Progenitor cell of endocrine pancreas (in vitro differentiated cells): ENCODE measurements at regions not wholly inside any gene's neighbourhood (a gene's known extent, or its start where the extent isn't known, plus 50 kb on each side); places are given as distances from the start of the nearest gene placed in this dataset.

Source experiments
- DNase-seq: peaks from one replicate; pipeline ENCODE4 v3.0.0; 2021; ENCODE audit warnings: low spot score; ENCODE audit not compliant: unreplicated experiment
- H3K27ac Mint-ChIP-seq: 2 replicates; pipeline ENCODE4 v1.8.0; 2021; ENCODE audit warnings: mild to moderate bottlenecking, moderate library complexity, mixed read lengths
- H3K27me3 Mint-ChIP-seq: 2 replicates; pipeline ENCODE4 v1.8.0; 2021; ENCODE audit warnings: mixed read lengths
- H3K36me3 Mint-ChIP-seq: 2 replicates; pipeline ENCODE4 v1.8.0; 2022; ENCODE audit warnings: mixed read lengths; ENCODE audit not compliant: insufficient read depth
- H3K4me1 Mint-ChIP-seq: 2 replicates; pipeline ENCODE4 v1.8.0; 2021; ENCODE audit warnings: low read depth, mixed read lengths
- H3K4me3 Mint-ChIP-seq: 2 replicates; pipeline ENCODE4 v1.8.0; 2021; ENCODE audit warnings: low read depth, mild to moderate bottlenecking, moderate library complexity, mixed read lengths
- H3K9me3 Mint-ChIP-seq: 2 replicates; pipeline ENCODE4 v1.8.0; 2021; ENCODE audit warnings: low read depth, mixed read lengths
- TF ChIP-seq, protein P1 (sequence below): fragments of 200-600 bp; sonication (generic); IDR thresholded peaks from one replicate; pipeline ENCODE4 v1.5.0; 2021; ENCODE audit warnings: antibody characterized with exemption, mild to moderate bottlenecking; ENCODE audit not compliant: unreplicated experiment

DNA sequence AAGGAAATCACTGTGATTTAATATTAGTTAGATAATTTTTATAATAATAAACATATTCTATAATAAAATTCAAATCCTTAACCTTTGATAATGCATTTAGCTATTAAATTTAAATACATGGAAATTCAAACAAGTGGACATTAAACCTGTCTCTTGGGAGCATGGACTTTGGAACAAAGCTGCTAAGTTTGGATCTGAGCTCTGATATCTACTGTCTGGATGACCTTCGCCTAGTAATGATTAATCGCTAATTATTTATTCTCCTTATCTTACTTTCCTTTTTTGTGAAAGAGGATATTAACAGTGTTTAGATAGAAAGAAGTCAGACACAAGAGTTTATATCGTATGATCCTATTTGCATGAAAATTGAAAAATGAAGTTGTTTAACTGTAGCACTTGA is 980.9 kb downstream of the FSTL5 start:
- Mint-ChIP-seq H3K27me3 (no peaks in the 10 kb centered on the region), H3K4me3 (no peak overlapping the region), H3K36me3 (no peaks in the 10 kb centered on the region), H3K27ac (no peak overlapping the region), H3K4me1 (peaks cover 14% of the 10 kb centered on the region), H3K9me3 (no peaks in the 10 kb centered on the region)
- TF ChIP-seq, protein P1, sequence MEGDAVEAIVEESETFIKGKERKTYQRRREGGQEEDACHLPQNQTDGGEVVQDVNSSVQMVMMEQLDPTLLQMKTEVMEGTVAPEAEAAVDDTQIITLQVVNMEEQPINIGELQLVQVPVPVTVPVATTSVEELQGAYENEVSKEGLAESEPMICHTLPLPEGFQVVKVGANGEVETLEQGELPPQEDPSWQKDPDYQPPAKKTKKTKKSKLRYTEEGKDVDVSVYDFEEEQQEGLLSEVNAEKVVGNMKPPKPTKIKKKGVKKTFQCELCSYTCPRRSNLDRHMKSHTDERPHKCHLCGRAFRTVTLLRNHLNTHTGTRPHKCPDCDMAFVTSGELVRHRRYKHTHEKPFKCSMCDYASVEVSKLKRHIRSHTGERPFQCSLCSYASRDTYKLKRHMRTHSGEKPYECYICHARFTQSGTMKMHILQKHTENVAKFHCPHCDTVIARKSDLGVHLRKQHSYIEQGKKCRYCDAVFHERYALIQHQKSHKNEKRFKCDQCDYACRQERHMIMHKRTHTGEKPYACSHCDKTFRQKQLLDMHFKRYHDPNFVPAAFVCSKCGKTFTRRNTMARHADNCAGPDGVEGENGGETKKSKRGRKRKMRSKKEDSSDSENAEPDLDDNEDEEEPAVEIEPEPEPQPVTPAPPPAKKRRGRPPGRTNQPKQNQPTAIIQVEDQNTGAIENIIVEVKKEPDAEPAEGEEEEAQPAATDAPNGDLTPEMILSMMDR = no peak
- no peak for DNase-seq

DNA sequence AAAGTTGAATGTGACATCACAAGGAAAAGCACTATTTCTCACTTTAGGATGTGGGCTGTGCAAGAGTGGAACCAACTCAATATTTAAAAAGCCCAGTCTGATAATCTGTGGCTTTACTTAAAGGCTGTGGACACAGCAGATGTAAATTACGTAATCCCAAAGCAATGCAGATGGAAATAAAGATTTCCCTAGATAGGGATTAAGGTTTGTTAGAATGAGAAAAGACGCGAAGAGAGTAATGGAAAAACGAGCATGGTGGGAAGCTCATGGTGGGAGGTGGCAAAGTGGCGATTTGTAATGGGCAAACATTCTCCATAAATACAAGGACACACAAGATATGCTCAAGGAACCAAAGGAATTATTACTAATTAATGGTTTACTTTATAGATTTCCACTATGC is 985.5 kb downstream of the FSTL5 start:
- Mint-ChIP-seq H3K27ac (no peak overlapping the region), H3K27me3 (no peaks in the 10 kb centered on the region), H3K4me3 (no peak overlapping the region), H3K4me1 (peaks cover 2% of the 10 kb centered on the region), H3K36me3 (no peaks in the 10 kb centered on the region), H3K9me3 (no peaks in the 10 kb centered on the region)
- no peak for DNase-seq
- TF ChIP-seq, protein P1 = no peak

DNA sequence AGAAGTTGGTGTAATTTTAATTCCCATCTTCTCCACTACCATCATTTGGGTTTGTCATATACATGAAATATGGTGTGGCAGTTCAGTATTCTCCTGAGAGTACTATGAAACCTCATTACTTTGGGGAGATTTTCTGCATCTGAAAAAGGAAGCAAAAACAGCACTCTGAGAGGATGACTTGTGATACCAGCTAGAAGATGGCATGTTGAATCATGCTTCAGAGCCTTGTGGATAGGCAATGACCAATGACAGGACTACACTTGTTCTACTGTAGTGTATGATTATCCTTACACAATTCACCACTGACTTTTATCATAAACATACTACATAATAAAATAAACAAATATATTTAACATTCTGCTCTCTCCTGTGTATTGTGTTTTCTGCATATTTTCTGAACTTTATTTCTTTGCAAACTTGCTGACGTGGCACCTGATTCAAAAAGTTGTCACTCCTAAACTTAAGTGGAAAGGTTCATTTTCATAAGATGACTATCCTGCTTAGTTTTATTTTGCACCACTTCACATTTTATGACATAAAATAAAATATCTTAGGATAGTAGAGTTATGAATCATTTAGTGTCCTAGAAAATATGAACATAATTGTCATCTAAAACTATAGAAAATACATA is 991.3 kb downstream of the FSTL5 start:
- no peaks in the 10 kb centered on the region for H3K9me3 Mint-ChIP-seq
- H3K27me3 Mint-ChIP-seq = no peaks in the 10 kb centered on the region
- TF ChIP-seq, protein P1 = no peak
- H3K27ac Mint-ChIP-seq = no peak overlapping the region
- no peak for DNase-seq
- no peak overlapping the region for H3K4me3 Mint-ChIP-seq
- H3K36me3 Mint-ChIP-seq = no peaks in the 10 kb centered on the region
- H3K4me1 Mint-ChIP-seq = peaks cover 8% of the 10 kb centered on the region

GRCh38 chr4:161167539-161167938 is 996.3 kb downstream of the FSTL5 start:
- no peak overlapping the region for H3K27ac Mint-ChIP-seq
- no peak overlapping the region for H3K4me3 Mint-ChIP-seq
- no peaks in the 10 kb centered on the region for H3K36me3 Mint-ChIP-seq
- no peaks in the 10 kb centered on the region for H3K9me3 Mint-ChIP-seq
- no peak for DNase-seq
- TF ChIP-seq, protein P1 = no peak
- peaks cover 12% of the 10 kb centered on the region for H3K4me1 Mint-ChIP-seq
- no peaks in the 10 kb centered on the region for H3K27me3 Mint-ChIP-seq

DNA sequence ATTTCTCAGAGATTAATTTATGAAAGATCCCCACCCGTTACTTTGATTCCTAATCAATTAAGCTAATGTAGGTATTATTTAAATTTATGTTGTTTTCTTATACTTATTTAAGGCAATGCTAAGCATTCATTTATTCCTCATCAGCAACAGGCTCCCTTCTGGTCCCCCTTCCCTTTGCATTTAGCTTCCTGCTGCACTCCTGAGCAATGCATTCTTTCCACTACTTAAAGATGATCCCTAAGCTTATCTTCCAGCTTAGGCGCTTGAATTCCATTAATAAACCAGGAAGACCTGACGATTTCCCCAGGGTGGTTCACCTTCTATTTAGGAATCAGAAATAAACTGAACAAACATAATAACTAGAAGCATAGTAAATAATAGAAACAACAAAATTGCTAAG is 1003.1 kb downstream of the FSTL5 start:
- no peak overlapping the region for H3K4me3 Mint-ChIP-seq
- H3K36me3 Mint-ChIP-seq = no peaks in the 10 kb centered on the region

More for the DNA sequence above, 1003.1 kb downstream of the FSTL5 start:
- no peak for DNase-seq
- TF ChIP-seq, protein P1 = no peak
- H3K4me1 Mint-ChIP-seq = peaks cover 2% of the 10 kb centered on the region
- H3K9me3 Mint-ChIP-seq = no peaks in the 10 kb centered on the region
- H3K27ac Mint-ChIP-seq = no peak overlapping the region
- no peaks in the 10 kb centered on the region for H3K27me3 Mint-ChIP-seq
